Ovary (tissue), 7 donors: ENCODE measurements at regions not wholly inside any gene's neighbourhood (a gene's known extent, or its start where the extent isn't known, plus 50 kb on each side); places are given as distances from the start of the nearest gene placed in this dataset.
"Not testable (repeated sequence)": the region's sequence is repeated elsewhere in the genome, so short reads cannot be mapped to it uniquely, and the experiment has no call there.

ENCODE experiments used
- DNase-seq, 5 donors: peaks; one replicate each; pipeline ENCODE4 v3.0.0-alpha.2; 2019 to 2020
- H3K27ac ChIP-seq, 2 donors: fragments of 200-600 bp; one replicate each; pipeline versions ENCODE4 v1.5.1 to v1.8.0; 2019 to 2022
- H3K27me3 ChIP-seq: fragments of 200-600 bp; one replicate; pipeline ENCODE4 v1.8.0; 2022
- H3K36me3 ChIP-seq: fragments of 200-600 bp; sonication (generic); one replicate; pipeline ENCODE4 v1.5.1; 2019
- H3K4me1 ChIP-seq: one replicate; pipeline ENCODE4 v1.8.1; 2013; ENCODE audit warnings: mild to moderate bottlenecking, moderate library complexity; ENCODE audit not compliant: insufficient read depth
- H3K4me3 ChIP-seq: fragments of 200-600 bp; sonication (generic); one replicate; pipeline ENCODE4 v1.5.1; 2017
- H3K9me3 ChIP-seq, 2 donors: fragments of 200-600 bp in 1 of 2; sonication (generic) in 1 of 2; one replicate each; pipeline versions ENCODE4 v1.5.1 to v1.8.1; 2013 to 2019; ENCODE audit warnings: mild to moderate bottlenecking in 1 of 2, moderate library complexity in 1 of 2
- CTCF ChIP-seq, 3 donors: fragments of 450-650 bp in 2 of 3; fragments of 200-600 bp in 1 of 3; IDR thresholded peaks; one replicate each; pipeline versions ENCODE4 v1.5.1 to v1.8.0; 2016 to 2022; ENCODE audit warnings: antibody characterized with exemption in 3 of 3, mild to moderate bottlenecking in 1 of 3
- EP300 ChIP-seq: sonication (generic); formaldehyde crosslinking; IDR thresholded peaks from one replicate; pipeline ENCODE4 v1.6.1; 2017; ENCODE audit warnings: antibody characterized with exemption
- POLR2A ChIP-seq: fragments of 450-650 bp; IDR thresholded peaks from one replicate; pipeline ENCODE4 v1.6.1; 2017; ENCODE audit warnings: antibody characterized with exemption, mild to moderate bottlenecking, moderate library complexity
- WGBS, 3 donors: extraction: QIAGEN DNeasy Blood & Tissue Kit in 1 of 3; methylation state at CpG; one replicate each; pipeline versions ENCODE4 v1.1.5 to v1.1.7; 2013 to 2017; 5-methylcytosine and 5-hydroxymethylcytosine counted together
- intact Hi-C, 4 donors: fragments of 100-400 bp; cut with DNase I; formaldehyde crosslinking; loops; one replicate each; pipeline versions ENCODE4 v1.11.0 to v1.15.1; 2022 to 2023
- donor health status: DM: no; HTN: no; CAD: no; lungs with moderate emphysema.
- donor health status: DM: no; HTN: no; CAD: no.
- donor health status: Bipolar disorder and iron deficiency.
- donor health status: DM: no; HTN: no; CAD: no.
- donor health status: DM: yes; HTN: yes; CAD: no.

- H3K4me1 ChIP-seq = no peaks in the 10 kb centered on the region
- H3K36me3 ChIP-seq = no peaks in the 10 kb centered on the region
- H3K9me3 ChIP-seq = no peaks in the 10 kb centered on the region
- TF ChIP-seq EP300 (no peak), POLR2A (no peak), CTCF (IDR thresholded peaks at IDR 0.05) (no peak)
- no peak overlapping the region for H3K4me3 ChIP-seq
- no peak overlapping the region for H3K27ac ChIP-seq
- no peak for DNase-seq
- intact Hi-C loops = no loop called here
- H3K27me3 ChIP-seq = no peaks in the 10 kb centered on the region
These were observed 425.8 kb upstream of the GRIN3A start for GRCh38 chr9:102164247-102164646.

- H3K27me3 ChIP-seq, H3K4me1 ChIP-seq, H3K36me3 ChIP-seq, DNase-seq, H3K27ac ChIP-seq, H3K4me3 ChIP-seq, intact Hi-C loops, H3K9me3 ChIP-seq: not testable (repeated sequence)
- WGBS, 3 donors = 79 to 82% (median 80%) methylated on average over 12 of the region's 12 CpGs
These were observed 414.6 kb upstream of the GRIN3A start for GRCh38 chr9:102153081-102153480.

GRCh38 chr9:102135768-102136167 is 397.3 kb upstream of the GRIN3A start:
- H3K27me3 ChIP-seq = no peaks in the 10 kb centered on the region
- H3K27ac ChIP-seq = no peak overlapping the region
- no peaks in the 10 kb centered on the region for H3K4me1 ChIP-seq
- no peaks in the 10 kb centered on the region for H3K36me3 ChIP-seq
- WGBS, 3 donors = 0 to 84% (median 0%) methylated on average over 1 of the region's 1 CpG
- no peaks in the 10 kb centered on the region for H3K9me3 ChIP-seq
- intact Hi-C loops = no loop called here
- no peak for TF ChIP-seq EP300
- TF ChIP-seq CTCF (IDR thresholded peaks at IDR 0.05) = no peak
- TF ChIP-seq POLR2A = no peak
- H3K4me3 ChIP-seq = no peak overlapping the region
- no peak for DNase-seq

GRCh38 chr9:102124465-102124864 is 386.0 kb upstream of the GRIN3A start:
- H3K9me3 ChIP-seq = no peaks in the 10 kb centered on the region
- WGBS, 3 donors = 66 to 76% (median 74%) methylated on average over 3 of the region's 3 CpGs

GRCh38 chr9:102114557-102114956 is 376.1 kb upstream of the GRIN3A start:
- H3K4me3 ChIP-seq = no peak overlapping the region
- no peaks in the 10 kb centered on the region for H3K27me3 ChIP-seq
- TF ChIP-seq POLR2A (no peak), CTCF (IDR thresholded peaks at IDR 0.05) (no peak), EP300 (no peak)
- DNase-seq = no peak
- H3K27ac ChIP-seq = no peak overlapping the region
- no peaks in the 10 kb centered on the region for H3K9me3 ChIP-seq
- H3K4me1 ChIP-seq = no peaks in the 10 kb centered on the region
- intact Hi-C loops = no loop called here
- H3K36me3 ChIP-seq = no peaks in the 10 kb centered on the region

More at GRCh38 chr9:102124465-102124864, 386.0 kb upstream of the GRIN3A start:
- H3K27me3 ChIP-seq = no peaks in the 10 kb centered on the region
- H3K4me1 ChIP-seq = no peaks in the 10 kb centered on the region
- TF ChIP-seq POLR2A = no peak
- no peak for DNase-seq
- H3K4me3 ChIP-seq = no peak overlapping the region
- H3K27ac ChIP-seq = no peak overlapping the region
- no peaks in the 10 kb centered on the region for H3K36me3 ChIP-seq
- intact Hi-C loops = no loop called here

GRCh38 chr9:102113191-102113590 is 374.7 kb upstream of the GRIN3A start:
- Histone ChIP-seq H3K4me1 (no peaks in the 10 kb centered on the region), H3K9me3 (no peaks in the 10 kb centered on the region), H3K27ac (no peak overlapping the region), H3K27me3 (no peaks in the 10 kb centered on the region), H3K36me3 (no peaks in the 10 kb centered on the region), H3K4me3 (no peak overlapping the region)
- intact Hi-C loops = no loop called here
- TF ChIP-seq EP300 (no peak), POLR2A (no peak), CTCF (IDR thresholded peaks at IDR 0.05) (no peak)
- no peak for DNase-seq
- 45 to 59% (median 48%) methylated on average over 1 of the region's 1 CpG for WGBS, 3 donors
